Neural cell (in vitro differentiated cells): ENCODE measurements at regions not wholly inside any gene's neighbourhood (a gene's known extent, or its start where the extent isn't known, plus 50 kb on each side); places are given as distances from the start of the nearest gene placed in this dataset.

Experiments
- H2AFZ ChIP-seq: fragments of 200-600, 300-800 bp; sonication (generic), shearing (Covaris generic); 2 replicates; pipeline ENCODE4 v1.6.0; 2014; ENCODE audit warnings: low read depth, mild to moderate bottlenecking, antibody characterized with exemption, low read length, moderate library complexity
- H3F3A ChIP-seq: fragments of 200-600 bp; shearing (Covaris generic); 2 replicates; pipeline ENCODE4 v1.6.1; 2016; ENCODE audit warnings: mild to moderate bottlenecking, moderate library complexity, mixed read lengths, antibody characterized with exemption, low read length; ENCODE audit not compliant: insufficient read depth, poor library complexity, severe bottlenecking
- H3K27ac ChIP-seq: fragments of 200-600, 300-800 bp; sonication (generic), shearing (Covaris generic); 2 replicates; pipeline ENCODE4 v1.5.1; 2014; ENCODE audit warnings: mild to moderate bottlenecking, low read length, moderate library complexity
- H3K27me3 ChIP-seq: fragments of 300-800, 200-600 bp; sonication (generic), shearing (Covaris generic); 2 replicates; pipeline ENCODE4 v1.6.0; 2014; ENCODE audit warnings: mild to moderate bottlenecking, low read depth, low read length, moderate library complexity; ENCODE audit not compliant: insufficient read depth
- H3K36me3 ChIP-seq: fragments of 300-800, 200-600 bp; sonication (generic), shearing (Covaris generic); 2 replicates; pipeline ENCODE4 v1.5.1; 2014; ENCODE audit warnings: mild to moderate bottlenecking, antibody characterized with exemption, low read length, moderate library complexity; ENCODE audit not compliant: insufficient read depth
- H3K4me2 ChIP-seq: fragments of 300-800, 200-600 bp; sonication (generic), shearing (Covaris generic); 2 replicates; pipeline ENCODE4 v1.6.0; 2014; ENCODE audit warnings: mild to moderate bottlenecking, low read length
- H3K4me3 ChIP-seq: fragments of 300-800, 200-600 bp; sonication (generic), shearing (Covaris generic); 2 replicates; pipeline ENCODE4 v1.5.1; 2014; ENCODE audit warnings: mild to moderate bottlenecking, low read length, moderate library complexity
- H3K79me2 ChIP-seq: fragments of 200-600 bp; shearing (Covaris generic); replicated peaks from 2 replicates; pipeline ENCODE4 v1.6.0; 2014; ENCODE audit warnings: mild to moderate bottlenecking, low read length, moderate library complexity; ENCODE audit not compliant: insufficient read depth
- H3K9ac ChIP-seq: fragments of 300-800, 200-600 bp; sonication (generic), shearing (Covaris generic); 2 replicates; pipeline ENCODE4 v1.6.1; 2016; ENCODE audit warnings: mild to moderate bottlenecking, low read length, mixed read lengths
- H3K9me2 ChIP-seq: fragments of 200-600 bp; shearing (Covaris generic); 2 replicates; pipeline ENCODE4 v1.6.1; 2016; ENCODE audit warnings: mild to moderate bottlenecking, low read length, mixed read lengths; ENCODE audit not compliant: insufficient read depth
- H3K9me3 ChIP-seq: fragments of 200-600, 300-800 bp; sonication (generic), shearing (Covaris generic); 2 replicates; pipeline ENCODE4 v1.6.1; 2016; ENCODE audit warnings: mild to moderate bottlenecking, mixed run types, low read length, moderate library complexity, mixed read lengths
- H4K20me1 ChIP-seq: fragments of 200-600 bp; shearing (Covaris generic); 2 replicates; pipeline ENCODE4 v1.6.1; 2016; ENCODE audit warnings: mild to moderate bottlenecking, mixed run types; ENCODE audit not compliant: insufficient read depth
- EP300 ChIP-seq: fragments of 450-650 bp; conservative IDR thresholded peaks from 2 replicates; pipeline ENCODE4 v1.6.1; 2014; ENCODE audit warnings: antibody characterized with exemption, mild to moderate bottlenecking, moderate library complexity; ENCODE audit not compliant: poor library complexity, severe bottlenecking
- EZH2 ChIP-seq: fragments of 200-600, 300-800 bp; shearing (Covaris generic), sonication (generic); IDR thresholded peaks from 2 replicates; pipeline ENCODE4 v1.6.1; 2014; ENCODE audit warnings: antibody characterized with exemption, low read length, borderline replicate concordance, mild to moderate bottlenecking; ENCODE audit not compliant: insufficient read depth, poor library complexity, severe bottlenecking
- MXI1 ChIP-seq: fragments of 450-650 bp; conservative IDR thresholded peaks from 2 replicates; pipeline ENCODE4 v1.6.1; 2014; ENCODE audit warnings: antibody characterized with exemption, mild to moderate bottlenecking; ENCODE audit not compliant: poor library complexity, severe bottlenecking
- POLR2AphosphoS5 ChIP-seq: IDR thresholded peaks from 2 replicates; pipeline ENCODE4 v1.6.1; 2012
- RAD21 ChIP-seq: fragments of 450-650 bp; conservative IDR thresholded peaks from 2 replicates; pipeline ENCODE4 v1.6.1; 2014; ENCODE audit warnings: antibody characterized with exemption, mild to moderate bottlenecking, moderate library complexity
- SMC3 ChIP-seq: fragments of 450-650 bp; conservative IDR thresholded peaks from 2 replicates; pipeline ENCODE4 v1.6.1; 2014; ENCODE audit warnings: antibody characterized with exemption, mild to moderate bottlenecking, moderate library complexity; ENCODE audit not compliant: poor library complexity
- TAF1 ChIP-seq: IDR thresholded peaks from 2 replicates; pipeline ENCODE4 v1.6.1; 2012; ENCODE audit warnings: low read depth
- TF ChIP-seq, protein P1 (sequence below): IDR thresholded peaks from 2 replicates; pipeline ENCODE4 v1.6.1; 2012; ENCODE audit warnings: borderline replicate concordance
- TF ChIP-seq, protein P2 (sequence below): fragments of 450-650 bp; IDR thresholded peaks from 2 replicates; pipeline ENCODE4 v1.5.1; 2014; ENCODE audit warnings: antibody characterized with exemption, mild to moderate bottlenecking, moderate library complexity; ENCODE audit not compliant: poor library complexity, severe bottlenecking

DNA sequence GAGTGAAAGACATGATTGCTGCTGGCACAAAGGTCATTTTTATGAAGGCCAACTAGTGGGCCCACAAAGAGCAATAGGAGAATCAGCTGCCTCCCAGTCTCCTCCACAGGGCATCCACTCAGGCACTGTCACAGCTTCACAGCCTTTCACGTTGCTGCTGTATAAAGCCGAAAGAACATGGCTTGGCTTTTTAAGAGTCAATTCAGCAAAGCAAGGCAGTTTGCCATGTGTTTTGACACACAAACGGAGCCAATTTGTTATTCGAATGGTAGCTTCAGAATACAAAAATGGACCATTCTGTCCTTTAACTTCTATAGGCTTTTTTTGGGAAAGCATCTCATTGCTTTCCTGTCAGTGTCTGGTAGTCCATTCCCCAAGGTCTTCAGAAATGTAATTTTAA is 283.4 kb upstream of the PARD3B start:
- Histone ChIP-seq H3K9ac (no peak overlapping the region), H4K20me1 (no peaks in the 10 kb centered on the region), H3K4me3 (no peak overlapping the region), H3K9me2 (no peaks in the 10 kb centered on the region), H3K9me3 (no peaks in the 10 kb centered on the region), H3K36me3 (no peaks in the 10 kb centered on the region), H3K79me2 (no peaks in the 10 kb centered on the region), H2AFZ (no peak overlapping the region), H3F3A (peaks cover 3% of the 10 kb centered on the region), H3K27ac (no peak overlapping the region), H3K4me2 (no peak overlapping the region), H3K27me3 (no peaks in the 10 kb centered on the region)
- TF ChIP-seq TAF1 (no peak), RAD21 (no peak), EZH2 (no peak), MXI1 (no peak), POLR2AphosphoS5 (no peak), SMC3 (no peak), EP300 (no peak)
- TF ChIP-seq, protein P1, sequence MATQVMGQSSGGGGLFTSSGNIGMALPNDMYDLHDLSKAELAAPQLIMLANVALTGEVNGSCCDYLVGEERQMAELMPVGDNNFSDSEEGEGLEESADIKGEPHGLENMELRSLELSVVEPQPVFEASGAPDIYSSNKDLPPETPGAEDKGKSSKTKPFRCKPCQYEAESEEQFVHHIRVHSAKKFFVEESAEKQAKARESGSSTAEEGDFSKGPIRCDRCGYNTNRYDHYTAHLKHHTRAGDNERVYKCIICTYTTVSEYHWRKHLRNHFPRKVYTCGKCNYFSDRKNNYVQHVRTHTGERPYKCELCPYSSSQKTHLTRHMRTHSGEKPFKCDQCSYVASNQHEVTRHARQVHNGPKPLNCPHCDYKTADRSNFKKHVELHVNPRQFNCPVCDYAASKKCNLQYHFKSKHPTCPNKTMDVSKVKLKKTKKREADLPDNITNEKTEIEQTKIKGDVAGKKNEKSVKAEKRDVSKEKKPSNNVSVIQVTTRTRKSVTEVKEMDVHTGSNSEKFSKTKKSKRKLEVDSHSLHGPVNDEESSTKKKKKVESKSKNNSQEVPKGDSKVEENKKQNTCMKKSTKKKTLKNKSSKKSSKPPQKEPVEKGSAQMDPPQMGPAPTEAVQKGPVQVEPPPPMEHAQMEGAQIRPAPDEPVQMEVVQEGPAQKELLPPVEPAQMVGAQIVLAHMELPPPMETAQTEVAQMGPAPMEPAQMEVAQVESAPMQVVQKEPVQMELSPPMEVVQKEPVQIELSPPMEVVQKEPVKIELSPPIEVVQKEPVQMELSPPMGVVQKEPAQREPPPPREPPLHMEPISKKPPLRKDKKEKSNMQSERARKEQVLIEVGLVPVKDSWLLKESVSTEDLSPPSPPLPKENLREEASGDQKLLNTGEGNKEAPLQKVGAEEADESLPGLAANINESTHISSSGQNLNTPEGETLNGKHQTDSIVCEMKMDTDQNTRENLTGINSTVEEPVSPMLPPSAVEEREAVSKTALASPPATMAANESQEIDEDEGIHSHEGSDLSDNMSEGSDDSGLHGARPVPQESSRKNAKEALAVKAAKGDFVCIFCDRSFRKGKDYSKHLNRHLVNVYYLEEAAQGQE = no peak
- TF ChIP-seq, protein P2, sequence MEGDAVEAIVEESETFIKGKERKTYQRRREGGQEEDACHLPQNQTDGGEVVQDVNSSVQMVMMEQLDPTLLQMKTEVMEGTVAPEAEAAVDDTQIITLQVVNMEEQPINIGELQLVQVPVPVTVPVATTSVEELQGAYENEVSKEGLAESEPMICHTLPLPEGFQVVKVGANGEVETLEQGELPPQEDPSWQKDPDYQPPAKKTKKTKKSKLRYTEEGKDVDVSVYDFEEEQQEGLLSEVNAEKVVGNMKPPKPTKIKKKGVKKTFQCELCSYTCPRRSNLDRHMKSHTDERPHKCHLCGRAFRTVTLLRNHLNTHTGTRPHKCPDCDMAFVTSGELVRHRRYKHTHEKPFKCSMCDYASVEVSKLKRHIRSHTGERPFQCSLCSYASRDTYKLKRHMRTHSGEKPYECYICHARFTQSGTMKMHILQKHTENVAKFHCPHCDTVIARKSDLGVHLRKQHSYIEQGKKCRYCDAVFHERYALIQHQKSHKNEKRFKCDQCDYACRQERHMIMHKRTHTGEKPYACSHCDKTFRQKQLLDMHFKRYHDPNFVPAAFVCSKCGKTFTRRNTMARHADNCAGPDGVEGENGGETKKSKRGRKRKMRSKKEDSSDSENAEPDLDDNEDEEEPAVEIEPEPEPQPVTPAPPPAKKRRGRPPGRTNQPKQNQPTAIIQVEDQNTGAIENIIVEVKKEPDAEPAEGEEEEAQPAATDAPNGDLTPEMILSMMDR = no peak

DNA sequence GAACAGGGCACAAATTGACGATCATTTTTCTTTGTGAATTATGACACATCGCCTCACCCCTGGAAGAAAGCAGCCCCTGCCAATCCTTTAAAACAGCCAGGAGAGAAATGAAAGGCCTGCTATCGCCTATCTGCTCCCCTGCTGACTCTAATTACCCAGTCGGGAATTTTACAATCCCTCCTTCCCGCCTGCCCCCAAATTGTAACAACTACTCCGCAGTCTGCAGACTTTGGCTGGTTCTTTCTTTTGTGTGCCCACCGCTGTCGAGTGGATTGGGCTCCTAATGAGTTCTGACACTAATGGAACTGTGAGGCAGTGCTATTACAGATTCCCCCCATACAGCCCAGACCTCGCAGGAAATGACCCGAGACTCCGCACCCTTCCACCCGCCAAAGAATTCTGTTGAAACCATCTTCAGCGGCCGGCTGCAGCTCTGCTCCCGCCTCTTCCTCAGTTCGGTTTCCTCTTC is 281.2 kb upstream of the PARD3B start:
- Histone ChIP-seq H3K4me2 (no peak overlapping the region), H3K27ac (peak overlapping the region; percentile 23), H3K27me3 (no peaks in the 10 kb centered on the region), H3K36me3 (no peaks in the 10 kb centered on the region), H3K9me3 (no peaks in the 10 kb centered on the region), H3K9ac (no peak overlapping the region), H3F3A (peaks cover 3% of the 10 kb centered on the region), H3K4me3 (peak overlapping the region; percentile 7), H3K79me2 (no peaks in the 10 kb centered on the region), H2AFZ (no peak overlapping the region), H4K20me1 (no peaks in the 10 kb centered on the region), H3K9me2 (no peaks in the 10 kb centered on the region)
- peak; percentile 35 for TF ChIP-seq POLR2AphosphoS5
- TF ChIP-seq, protein P1 = peak; percentile 75
- TF ChIP-seq, protein P2 = no peak
- no peak for TF ChIP-seq EP300
